ENCODE measurements at regions not wholly inside any gene's neighbourhood (a gene's known extent, or its start where the extent isn't known, plus 50 kb on each side); places are given as distances from the start of the nearest gene placed in this dataset.

DNA sequence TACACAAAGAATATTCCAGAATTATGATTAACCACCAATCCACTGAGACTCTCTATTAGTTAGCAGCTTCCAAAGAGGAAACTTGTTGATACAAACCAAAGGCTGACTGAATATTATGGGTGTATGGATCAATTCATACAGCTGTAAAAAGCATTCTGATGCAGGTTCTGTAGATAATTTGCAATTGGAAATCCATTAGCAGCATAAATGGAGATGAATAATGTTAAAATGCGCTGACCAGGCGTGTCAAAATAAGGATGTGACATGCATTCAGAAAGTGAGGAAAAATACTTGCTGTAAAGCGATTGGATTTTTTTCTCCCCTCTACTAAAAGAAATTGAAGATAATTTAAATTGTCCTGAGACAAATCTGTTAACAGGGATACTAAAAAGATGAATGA is 169.0 kb upstream of the DDX18 start:
- Histone ChIP-seq H3K36me3 (ENCODE audit: control insufficient read depth in 2 of 2, extremely low read depth in 1 of 2, insufficient read depth in 2 of 2, low read length in 2 of 2) (no peaks in the 10 kb centered on the region), H3K9me3 (replicated peaks; ENCODE audit: control insufficient read depth, insufficient read depth, low read length) (peaks cover 5% of the 10 kb centered on the region), H3K27ac (ENCODE audit: insufficient read depth, low read depth, low read length) (no peak overlapping the region), H3K27me3 (ENCODE audit: control insufficient read depth in 2 of 2, insufficient read depth in 2 of 2, low read length in 2 of 2) (no peaks in the 10 kb centered on the region), H3K79me2 (ENCODE audit: control insufficient read depth, insufficient read depth, low read length) (no peaks in the 10 kb centered on the region), H3K4me3 (replicated peaks in 1 of 3; ENCODE audit: insufficient read depth in 1 of 3, low read depth in 1 of 3, low read length in 3 of 3) (no peak overlapping the region), H3K4me2 (ENCODE audit: insufficient read depth, low read length) (no peak overlapping the region), H2AFZ (ENCODE audit: low read depth, low read length) (no peak overlapping the region), H3K9me1 (replicated peaks; ENCODE audit: control insufficient read depth, extremely low read depth, insufficient read depth, low read length) (no peaks in the 10 kb centered on the region), H3K9ac (replicated peaks; ENCODE audit: extremely low read depth, insufficient read depth, low read length) (no peak overlapping the region), H4K20me1 (replicated peaks; ENCODE audit: control insufficient read depth, extremely low read depth, insufficient read depth, low read length) (no peaks in the 10 kb centered on the region), H3K4me1 (ENCODE audit: control insufficient read depth, extremely low read depth, insufficient read depth, low read length) (no peaks in the 10 kb centered on the region)
- no peak for FAIRE-seq
- intact Hi-C loops (cut with micrococcal nuclease): no loop called here
- no peak for DNase-seq (ENCODE audit: low read depth, low spot score)
- CTCF ChIA-PET: no interaction called here
- dilution Hi-C loops (cut with MboI; ENCODE audit: extremely low pct_ligation_motif_present, low sequenced_read_pairs): no loop called here
- POLR2A ChIA-PET: no interaction called here
- no TSS peak for BruUV-seq (replicated peaks)
- TF ChIP-seq JUN (IDR thresholded peaks at IDR 0.05; ENCODE audit: borderline replicate concordance, insufficient read depth, insufficient read length, low read depth): no peak
- no peak for TF ChIP-seq EZH2 (IDR thresholded peaks at IDR 0.05; ENCODE audit: borderline replicate concordance, low read depth, low read length, severe bottlenecking)
- no peak for TF ChIP-seq POLR2AphosphoS5 (IDR thresholded peaks at IDR 0.05; ENCODE audit: insufficient read depth, low read depth, low read length)
- no peak for TF ChIP-seq MYC (IDR thresholded peaks at IDR 0.05; ENCODE audit: low read depth, low read length)
- TF ChIP-seq FOS (IDR thresholded peaks at IDR 0.05; ENCODE audit: borderline replicate concordance, insufficient read depth, low read length): no peak
- TF ChIP-seq POLR2A (IDR thresholded peaks at IDR 0.05; ENCODE audit: low read depth, low read length): no peak
- TF ChIP-seq MAX (IDR thresholded peaks at IDR 0.05; ENCODE audit: insufficient read depth, insufficient read length): no peak
- TF ChIP-seq GATA2 (IDR thresholded peaks at IDR 0.05; ENCODE audit: insufficient read depth, insufficient read length, low read depth, low read length): no peak
- TF ChIP-seq, protein P1, sequence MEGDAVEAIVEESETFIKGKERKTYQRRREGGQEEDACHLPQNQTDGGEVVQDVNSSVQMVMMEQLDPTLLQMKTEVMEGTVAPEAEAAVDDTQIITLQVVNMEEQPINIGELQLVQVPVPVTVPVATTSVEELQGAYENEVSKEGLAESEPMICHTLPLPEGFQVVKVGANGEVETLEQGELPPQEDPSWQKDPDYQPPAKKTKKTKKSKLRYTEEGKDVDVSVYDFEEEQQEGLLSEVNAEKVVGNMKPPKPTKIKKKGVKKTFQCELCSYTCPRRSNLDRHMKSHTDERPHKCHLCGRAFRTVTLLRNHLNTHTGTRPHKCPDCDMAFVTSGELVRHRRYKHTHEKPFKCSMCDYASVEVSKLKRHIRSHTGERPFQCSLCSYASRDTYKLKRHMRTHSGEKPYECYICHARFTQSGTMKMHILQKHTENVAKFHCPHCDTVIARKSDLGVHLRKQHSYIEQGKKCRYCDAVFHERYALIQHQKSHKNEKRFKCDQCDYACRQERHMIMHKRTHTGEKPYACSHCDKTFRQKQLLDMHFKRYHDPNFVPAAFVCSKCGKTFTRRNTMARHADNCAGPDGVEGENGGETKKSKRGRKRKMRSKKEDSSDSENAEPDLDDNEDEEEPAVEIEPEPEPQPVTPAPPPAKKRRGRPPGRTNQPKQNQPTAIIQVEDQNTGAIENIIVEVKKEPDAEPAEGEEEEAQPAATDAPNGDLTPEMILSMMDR (IDR thresholded peaks at IDR 0.05; ENCODE audit: extremely low read depth in 1 of 2, insufficient read depth in 1 of 2, low read depth in 1 of 2, low read length in 2 of 2): no peak
